HG02642 (cell line): ENCODE measurements at regions not wholly inside any gene's neighbourhood (a gene's known extent, or its start where the extent isn't known, plus 50 kb on each side); places are given as distances from the start of the nearest gene placed in this dataset.
"Not testable (repeated sequence)": the region's sequence is repeated elsewhere in the genome, so short reads cannot be mapped to it uniquely, and the experiment has no call there.

Source experiments
- ATAC-seq: cut with Tn5 transposase; IDR thresholded peaks from one replicate; pipeline ENCODE4 v1.9.1; 2021; ENCODE audit warnings: mild to moderate bottlenecking; ENCODE audit not compliant: unreplicated experiment, poor library complexity

- ATAC-seq, result no peak
Observed at GRCh38 chr3:18703798-18704197, 278.7 kb upstream of the SATB1 start.

GRCh38 chr3:18693588-18694329 lies 268.6 kb upstream of the SATB1 start:
- not testable (repeated sequence) for ATAC-seq

- no peak for ATAC-seq
Observed at GRCh38 chr3:18687286-18687685, 262.1 kb upstream of the SATB1 start.

GRCh38 chr3:18683900-18684299 lies 258.8 kb upstream of the SATB1 start:
- no peak for ATAC-seq

GRCh38 chr3:18681818-18682345 lies 256.7 kb upstream of the SATB1 start:
- ATAC-seq, result no peak

- ATAC-seq, result no peak
Observed at GRCh38 chr3:18680758-18681157, 255.6 kb upstream of the SATB1 start.

GRCh38 chr3:18679238-18679637 lies 254.1 kb upstream of the SATB1 start:
- no peak for ATAC-seq

GRCh38 chr3:18675197-18675596 lies 250.1 kb upstream of the SATB1 start:
- ATAC-seq, result no peak

GRCh38 chr3:18672561-18672960 lies 247.4 kb upstream of the SATB1 start:
- no peak for ATAC-seq

GRCh38 chr3:18670759-18671158 lies 245.6 kb upstream of the SATB1 start:
- ATAC-seq, result no peak

GRCh38 chr3:18669374-18669773 lies 244.2 kb upstream of the SATB1 start:
- no peak for ATAC-seq

- no peak for ATAC-seq
Observed at GRCh38 chr3:18667552-18667951, 242.4 kb upstream of the SATB1 start.

GRCh38 chr3:18666655-18667054 lies 241.5 kb upstream of the SATB1 start:
- ATAC-seq, result no peak

GRCh38 chr3:18660059-18660458 lies 234.9 kb upstream of the SATB1 start:
- no peak for ATAC-seq

- no peak for ATAC-seq
Observed at GRCh38 chr3:18657858-18658820, 233.0 kb upstream of the SATB1 start.

GRCh38 chr3:18656866-18657265 lies 231.7 kb upstream of the SATB1 start:
- no peak for ATAC-seq

- no peak for ATAC-seq
Observed at GRCh38 chr3:18656410-18656809, 231.3 kb upstream of the SATB1 start.

- no peak for ATAC-seq
Observed at GRCh38 chr3:18655827-18656226, 230.7 kb upstream of the SATB1 start.

- ATAC-seq, result no peak
Observed at GRCh38 chr3:18652781-18653180, 227.6 kb upstream of the SATB1 start.

- no peak for ATAC-seq
Observed at GRCh38 chr3:18650731-18651130, 225.6 kb upstream of the SATB1 start.
